SK-N-SH treated with all-trans-retinoic acid at 6 μM for 48 hours (cell line): ENCODE measurements at regions not wholly inside any gene's neighbourhood (a gene's known extent, or its start where the extent isn't known, plus 50 kb on each side); places are given as distances from the start of the nearest gene placed in this dataset.

Experiments
- ARNTL ChIP-seq: fragments of 450-650 bp; formaldehyde crosslinking; IDR thresholded peaks from 2 replicates; pipeline ENCODE4 v1.5.0; 2020; ENCODE audit warnings: low read depth, mild to moderate bottlenecking, moderate library complexity, borderline replicate concordance
- BACH2 ChIP-seq: fragments of 250-450 bp; sonication (Bioruptor Pico); IDR thresholded peaks from 2 replicates; pipeline ENCODE4 v1.9.0; 2021; ENCODE audit warnings: mild to moderate bottlenecking, borderline replicate concordance
- CSDC2 ChIP-seq: fragments of 250-450 bp; sonication (Bioruptor Pico); IDR thresholded peaks from 2 replicates; pipeline ENCODE4 v1.5.0; 2020; ENCODE audit warnings: mild to moderate bottlenecking, moderate library complexity
- CSRNP3 ChIP-seq: fragments of 250-450 bp; sonication (Bioruptor Pico); IDR thresholded peaks from 2 replicates; pipeline ENCODE4 v1.5.1; 2021; ENCODE audit warnings: mild to moderate bottlenecking, moderate library complexity
- ESRRG ChIP-seq: fragments of 250-450 bp; sonication (Bioruptor Pico); IDR thresholded peaks from 2 replicates; pipeline ENCODE4 v1.6.1; 2021; ENCODE audit warnings: mild to moderate bottlenecking
- OSR1 ChIP-seq: fragments of 250-450 bp; sonication (Bioruptor Pico); IDR thresholded peaks from 2 replicates; pipeline ENCODE4 v1.8.0; 2022; ENCODE audit warnings: moderate library complexity, mild to moderate bottlenecking, inconsistent platforms
- PATZ1 ChIP-seq: fragments of 250-450 bp; sonication (Bioruptor Pico); IDR thresholded peaks from 2 replicates; pipeline ENCODE4 v1.8.0; 2020; ENCODE audit warnings: mild to moderate bottlenecking, moderate library complexity, borderline replicate concordance
- RARB ChIP-seq: fragments of 250-450 bp; sonication (Bioruptor Pico); IDR thresholded peaks from 2 replicates; pipeline ENCODE4 v1.8.0; 2021; ENCODE audit warnings: mild to moderate bottlenecking, moderate library complexity
- ZFP3 ChIP-seq: fragments of 250-450 bp; sonication (Bioruptor Pico); IDR thresholded peaks from 2 replicates; pipeline ENCODE4 v1.5.0; 2020; ENCODE audit warnings: mild to moderate bottlenecking, moderate library complexity
- ZFP30 ChIP-seq: fragments of 450-650 bp; formaldehyde crosslinking; IDR thresholded peaks from 2 replicates; pipeline ENCODE4 v1.5.0; 2022; ENCODE audit warnings: mild to moderate bottlenecking, moderate library complexity
- ZNF565 ChIP-seq: fragments of 450-650 bp; formaldehyde crosslinking; conservative IDR thresholded peaks from 2 replicates; pipeline ENCODE4 v1.5.0; 2020; ENCODE audit warnings: low read depth, mild to moderate bottlenecking, moderate library complexity

- TF ChIP-seq ZFP3 (CRISPR knock-in tag), result no peak
- no peak for TF ChIP-seq CSDC2
- TF ChIP-seq ESRRG (CRISPR knock-in tag), result no peak
- no peak for TF ChIP-seq PATZ1 (CRISPR knock-in tag)
- TF ChIP-seq ARNTL (CRISPR knock-in tag), result no peak
- TF ChIP-seq ZNF565 (CRISPR knock-in tag), result no peak
- TF ChIP-seq BACH2, result no peak
- TF ChIP-seq RARB (CRISPR knock-in tag), result no peak
- TF ChIP-seq ZFP30 (CRISPR knock-in tag), result no peak
- TF ChIP-seq CSRNP3 (CRISPR knock-in tag), result no peak
- no peak for TF ChIP-seq OSR1 (CRISPR knock-in tag)
These were observed 548.1 kb upstream of the ADGRL2 start for GRCh38 chr1:81252471-81253151.
